HL-60 (cell line): ENCODE measurements at regions not wholly inside any gene's neighbourhood (a gene's known extent, or its start where the extent isn't known, plus 50 kb on each side); places are given as distances from the start of the nearest gene placed in this dataset.
"Not testable (repeated sequence)": the region's sequence is repeated elsewhere in the genome, so short reads cannot be mapped to it uniquely, and the experiment has no call there.

Experiments used
- DNase-seq, 2 experiments: peaks; one replicate each; pipeline ENCODE4 v3.0.0-alpha.2; 2010 to 2020; ENCODE audit warnings: low read depth in 1 of 2, low spot score in 1 of 2
- H3K27ac ChIP-seq: fragments of 250-450 bp; sonication (Bioruptor Pico); replicated peaks from 2 replicates; pipeline ENCODE4 v1.5.1; 2020; ENCODE audit warnings: mild to moderate bottlenecking, moderate library complexity
- H3K27me3 ChIP-seq: fragments of 250-450 bp; sonication (Bioruptor Pico); 2 replicates; pipeline ENCODE4 v1.5.1; 2021; ENCODE audit warnings: mild to moderate bottlenecking, moderate library complexity; ENCODE audit not compliant: insufficient read depth, poor library complexity, severe bottlenecking
- H3K4me3 ChIP-seq: replicated peaks from 2 replicates; pipeline ENCODE4 v1.5.1; 2011; ENCODE audit warnings: mild to moderate bottlenecking, control low read depth, low read length; ENCODE audit not compliant: insufficient read depth
- GABPA ChIP-seq: IDR thresholded peaks from 2 replicates; pipeline ENCODE4 v1.6.1; 2012; ENCODE audit warnings: low read depth
- POLR2AphosphoS5 ChIP-seq: IDR thresholded peaks from 2 replicates; pipeline ENCODE4 v1.6.1; 2012; ENCODE audit warnings: low read depth
- SPI1 ChIP-seq: IDR thresholded peaks from 2 replicates; pipeline ENCODE4 v1.6.1; 2012; ENCODE audit warnings: low read depth, mild to moderate bottlenecking, borderline replicate concordance
- TF ChIP-seq, protein P1 (sequence below): IDR thresholded peaks from one replicate; pipeline ENCODE4 v1.5.1; 2011; ENCODE audit warnings: low read length, control low read depth, inconsistent platforms; ENCODE audit not compliant: insufficient read depth
- TF ChIP-seq, protein P2 (sequence below): IDR thresholded peaks from 2 replicates; pipeline ENCODE4 v1.6.1; 2012; ENCODE audit warnings: low read depth; ENCODE audit not compliant: insufficient replicate concordance

DNA sequence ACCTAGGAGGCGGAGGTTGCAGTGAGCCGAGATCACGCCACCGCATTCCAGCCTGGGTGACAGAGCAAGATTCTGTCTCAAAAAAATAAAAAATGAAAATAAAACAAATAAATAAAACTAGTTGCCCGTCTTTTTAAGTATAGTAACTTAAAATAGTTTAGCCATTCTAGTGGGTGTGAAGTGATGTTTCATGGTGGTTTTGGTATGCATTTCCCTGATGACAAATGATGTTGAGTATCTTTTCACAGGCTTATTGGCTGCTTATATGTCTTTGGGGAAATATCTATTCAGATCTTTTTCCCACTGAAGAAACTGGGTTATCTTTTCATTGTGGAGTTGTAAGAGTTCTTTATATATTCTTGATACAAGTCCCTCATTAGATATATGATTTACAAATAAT is 102.4 kb upstream of the METAP2 start:
- TF ChIP-seq, protein P1, sequence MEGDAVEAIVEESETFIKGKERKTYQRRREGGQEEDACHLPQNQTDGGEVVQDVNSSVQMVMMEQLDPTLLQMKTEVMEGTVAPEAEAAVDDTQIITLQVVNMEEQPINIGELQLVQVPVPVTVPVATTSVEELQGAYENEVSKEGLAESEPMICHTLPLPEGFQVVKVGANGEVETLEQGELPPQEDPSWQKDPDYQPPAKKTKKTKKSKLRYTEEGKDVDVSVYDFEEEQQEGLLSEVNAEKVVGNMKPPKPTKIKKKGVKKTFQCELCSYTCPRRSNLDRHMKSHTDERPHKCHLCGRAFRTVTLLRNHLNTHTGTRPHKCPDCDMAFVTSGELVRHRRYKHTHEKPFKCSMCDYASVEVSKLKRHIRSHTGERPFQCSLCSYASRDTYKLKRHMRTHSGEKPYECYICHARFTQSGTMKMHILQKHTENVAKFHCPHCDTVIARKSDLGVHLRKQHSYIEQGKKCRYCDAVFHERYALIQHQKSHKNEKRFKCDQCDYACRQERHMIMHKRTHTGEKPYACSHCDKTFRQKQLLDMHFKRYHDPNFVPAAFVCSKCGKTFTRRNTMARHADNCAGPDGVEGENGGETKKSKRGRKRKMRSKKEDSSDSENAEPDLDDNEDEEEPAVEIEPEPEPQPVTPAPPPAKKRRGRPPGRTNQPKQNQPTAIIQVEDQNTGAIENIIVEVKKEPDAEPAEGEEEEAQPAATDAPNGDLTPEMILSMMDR = no peak
- TF ChIP-seq SPI1 = no peak
- TF ChIP-seq, protein P2, sequence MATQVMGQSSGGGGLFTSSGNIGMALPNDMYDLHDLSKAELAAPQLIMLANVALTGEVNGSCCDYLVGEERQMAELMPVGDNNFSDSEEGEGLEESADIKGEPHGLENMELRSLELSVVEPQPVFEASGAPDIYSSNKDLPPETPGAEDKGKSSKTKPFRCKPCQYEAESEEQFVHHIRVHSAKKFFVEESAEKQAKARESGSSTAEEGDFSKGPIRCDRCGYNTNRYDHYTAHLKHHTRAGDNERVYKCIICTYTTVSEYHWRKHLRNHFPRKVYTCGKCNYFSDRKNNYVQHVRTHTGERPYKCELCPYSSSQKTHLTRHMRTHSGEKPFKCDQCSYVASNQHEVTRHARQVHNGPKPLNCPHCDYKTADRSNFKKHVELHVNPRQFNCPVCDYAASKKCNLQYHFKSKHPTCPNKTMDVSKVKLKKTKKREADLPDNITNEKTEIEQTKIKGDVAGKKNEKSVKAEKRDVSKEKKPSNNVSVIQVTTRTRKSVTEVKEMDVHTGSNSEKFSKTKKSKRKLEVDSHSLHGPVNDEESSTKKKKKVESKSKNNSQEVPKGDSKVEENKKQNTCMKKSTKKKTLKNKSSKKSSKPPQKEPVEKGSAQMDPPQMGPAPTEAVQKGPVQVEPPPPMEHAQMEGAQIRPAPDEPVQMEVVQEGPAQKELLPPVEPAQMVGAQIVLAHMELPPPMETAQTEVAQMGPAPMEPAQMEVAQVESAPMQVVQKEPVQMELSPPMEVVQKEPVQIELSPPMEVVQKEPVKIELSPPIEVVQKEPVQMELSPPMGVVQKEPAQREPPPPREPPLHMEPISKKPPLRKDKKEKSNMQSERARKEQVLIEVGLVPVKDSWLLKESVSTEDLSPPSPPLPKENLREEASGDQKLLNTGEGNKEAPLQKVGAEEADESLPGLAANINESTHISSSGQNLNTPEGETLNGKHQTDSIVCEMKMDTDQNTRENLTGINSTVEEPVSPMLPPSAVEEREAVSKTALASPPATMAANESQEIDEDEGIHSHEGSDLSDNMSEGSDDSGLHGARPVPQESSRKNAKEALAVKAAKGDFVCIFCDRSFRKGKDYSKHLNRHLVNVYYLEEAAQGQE = no peak
- no peak for TF ChIP-seq POLR2AphosphoS5
- no peak for TF ChIP-seq GABPA
- H3K27ac ChIP-seq = no peak overlapping the region
- no peak overlapping the region for H3K4me3 ChIP-seq
- no peak for DNase-seq
- no peaks in the 10 kb centered on the region for H3K27me3 ChIP-seq

DNA sequence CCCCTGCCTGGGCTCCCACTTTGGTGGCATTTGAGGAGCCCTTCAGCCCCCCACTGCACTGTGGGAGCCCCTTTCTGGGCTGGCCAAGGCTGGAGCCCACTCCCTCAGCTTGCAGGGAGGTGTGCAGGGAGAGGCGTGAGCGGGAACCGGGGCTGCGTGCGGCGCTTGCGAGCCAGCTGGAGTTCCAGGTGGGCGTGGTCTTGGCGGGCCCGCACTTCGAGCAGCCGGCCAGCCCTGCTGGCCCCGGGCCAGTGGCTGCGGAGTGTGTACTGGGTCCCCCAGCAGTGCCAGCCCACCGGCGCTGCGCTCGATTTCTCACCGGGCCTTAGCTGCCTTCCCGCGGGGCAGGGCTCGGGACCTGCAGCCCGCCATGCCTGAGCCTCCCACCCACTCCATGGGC is 94.5 kb upstream of the METAP2 start:
- H3K4me3 ChIP-seq, H3K27me3 ChIP-seq, DNase-seq, H3K27ac ChIP-seq: not testable (repeated sequence)

DNA sequence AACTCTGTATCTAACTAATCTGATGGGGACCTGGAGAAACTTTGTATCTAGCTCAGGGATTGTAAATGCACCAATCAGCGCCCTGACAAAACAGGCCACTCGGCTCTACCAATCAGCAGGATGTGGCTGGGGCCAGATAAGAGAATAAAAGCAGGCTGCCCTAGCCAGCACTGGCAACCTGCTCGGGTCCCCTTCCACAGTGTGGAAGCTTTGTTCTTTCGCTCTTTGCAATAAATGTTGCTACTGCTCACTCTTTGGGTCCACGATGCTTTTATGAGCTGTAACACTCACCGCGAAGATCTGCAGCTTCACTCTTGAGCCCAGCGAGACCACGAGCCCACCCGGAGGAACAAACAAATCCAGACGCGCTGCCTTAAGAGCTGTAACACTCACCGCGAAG is 93.6 kb upstream of the METAP2 start:
- not testable (repeated sequence) for H3K4me3 ChIP-seq, DNase-seq, H3K27me3 ChIP-seq, H3K27ac ChIP-seq

DNA sequence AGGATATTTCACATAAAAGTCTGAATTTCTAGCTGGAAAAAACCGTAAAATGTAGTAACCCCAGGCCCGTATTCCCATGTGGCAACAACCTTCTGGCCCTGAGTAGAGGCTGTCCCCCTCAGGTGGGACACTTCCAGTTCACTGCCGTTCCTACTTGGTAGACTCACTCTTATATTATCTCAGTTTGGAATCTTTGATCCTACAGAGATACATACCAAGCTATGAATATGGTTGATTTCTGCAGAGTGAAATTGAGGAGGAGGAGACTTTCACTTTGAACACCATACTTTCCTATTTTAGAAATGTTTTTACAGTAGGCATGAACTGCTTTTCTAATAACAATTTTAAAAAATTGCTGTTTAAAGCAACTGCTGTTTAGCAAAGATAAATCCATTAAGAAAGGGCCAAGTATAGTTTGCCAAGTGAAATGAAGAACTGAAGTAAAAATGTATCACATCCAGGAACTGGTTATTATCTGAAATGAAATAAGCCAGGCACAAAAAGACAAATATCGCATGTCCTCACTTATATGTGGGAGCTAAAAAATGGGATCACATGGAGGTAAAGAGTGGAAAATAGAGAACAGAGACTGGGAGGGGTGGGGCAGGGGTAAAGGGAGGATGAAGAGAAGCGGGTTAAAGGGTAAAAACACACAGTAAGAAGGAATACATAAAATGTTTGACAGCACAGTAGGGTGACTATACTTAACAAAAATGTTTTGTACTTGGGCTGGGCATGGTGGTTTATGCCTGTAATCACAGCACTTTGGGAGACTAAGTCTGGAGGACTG is 92.8 kb upstream of the METAP2 start:
- DNase-seq = no peak
- no peak overlapping the region for H3K4me3 ChIP-seq
- no peak overlapping the region for H3K27ac ChIP-seq
- TF ChIP-seq POLR2AphosphoS5 = no peak
- no peaks in the 10 kb centered on the region for H3K27me3 ChIP-seq

DNA sequence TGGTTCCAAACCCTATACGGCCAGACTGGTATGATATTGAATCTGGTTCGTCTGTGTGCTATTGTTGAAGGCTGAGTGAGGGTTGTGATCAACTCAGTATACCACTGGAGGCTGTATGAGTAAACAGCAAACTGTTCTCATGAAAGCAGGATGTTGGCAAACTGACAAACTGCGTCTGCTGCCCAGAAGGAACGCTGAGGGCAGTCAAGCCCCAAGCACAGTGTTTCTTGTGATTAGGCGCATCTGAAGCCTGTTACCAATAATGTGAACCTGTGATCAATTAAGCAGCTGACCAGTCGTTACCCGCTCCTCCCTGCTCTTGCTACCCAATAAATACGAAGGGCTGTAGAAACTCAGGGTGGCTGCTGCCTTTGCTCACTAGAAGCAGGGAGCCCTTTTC is 90.0 kb upstream of the METAP2 start:
- H3K4me3 ChIP-seq, DNase-seq, H3K27me3 ChIP-seq, H3K27ac ChIP-seq: not testable (repeated sequence)

DNA sequence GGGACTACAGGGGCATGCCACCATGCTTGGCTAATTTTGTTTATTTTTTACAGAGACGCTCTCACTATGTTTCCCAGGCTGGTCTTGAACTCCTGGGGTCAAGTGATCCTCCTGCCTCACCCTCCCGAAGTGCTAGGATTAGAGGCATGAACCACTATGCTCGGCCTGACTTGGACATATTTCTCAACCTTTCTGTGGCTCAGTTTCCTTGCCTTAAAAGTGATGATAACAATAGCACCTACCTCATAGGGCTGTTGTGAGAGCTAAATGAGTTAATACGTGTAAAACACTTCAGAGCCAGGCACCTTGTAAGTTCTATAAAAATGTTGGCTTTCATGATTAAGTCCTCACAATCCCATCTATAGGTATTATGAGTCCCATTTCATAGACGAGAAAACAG is 89.2 kb upstream of the METAP2 start:
- no peak for DNase-seq
- Histone ChIP-seq H3K27ac (no peak overlapping the region), H3K27me3 (no peaks in the 10 kb centered on the region), H3K4me3 (no peak overlapping the region)
- TF ChIP-seq, protein P2 = no peak
- TF ChIP-seq GABPA (no peak), SPI1 (no peak), POLR2AphosphoS5 (no peak)
- TF ChIP-seq, protein P1 = no peak
